Myocyte (in vitro differentiated cells): ENCODE measurements at regions not wholly inside any gene's neighbourhood (a gene's known extent, or its start where the extent isn't known, plus 50 kb on each side); places are given as distances from the start of the nearest gene placed in this dataset.
"Not testable (repeated sequence)": the region's sequence is repeated elsewhere in the genome, so short reads cannot be mapped to it uniquely, and the experiment has no call there.

Experiments used
- DNase-seq: peaks from one replicate; pipeline ENCODE4 v3.0.0-alpha.2; 2012; ENCODE audit warnings: low read depth

DNA sequence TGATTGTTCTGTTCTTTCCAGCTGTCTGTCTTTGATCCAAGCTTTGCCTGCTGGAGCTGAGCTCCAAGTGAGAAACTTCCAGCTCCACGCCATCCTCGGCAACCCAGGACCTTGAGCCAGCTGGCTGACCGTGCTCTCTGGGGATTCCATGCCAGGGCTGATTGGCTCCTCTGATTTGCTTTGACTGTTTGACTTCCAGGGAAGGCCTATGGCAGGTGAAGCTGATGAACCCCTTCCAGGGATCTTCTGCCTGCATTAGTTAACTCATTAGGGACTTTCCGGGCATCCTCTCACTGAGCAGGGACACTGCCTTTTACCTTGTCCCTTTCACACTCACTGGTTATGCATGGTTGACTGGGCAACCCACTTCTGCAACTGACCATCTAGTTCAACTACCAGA, 406.1 kb downstream of the RPS6KC1 start:
- peak; percentile 4 for DNase-seq

DNA sequence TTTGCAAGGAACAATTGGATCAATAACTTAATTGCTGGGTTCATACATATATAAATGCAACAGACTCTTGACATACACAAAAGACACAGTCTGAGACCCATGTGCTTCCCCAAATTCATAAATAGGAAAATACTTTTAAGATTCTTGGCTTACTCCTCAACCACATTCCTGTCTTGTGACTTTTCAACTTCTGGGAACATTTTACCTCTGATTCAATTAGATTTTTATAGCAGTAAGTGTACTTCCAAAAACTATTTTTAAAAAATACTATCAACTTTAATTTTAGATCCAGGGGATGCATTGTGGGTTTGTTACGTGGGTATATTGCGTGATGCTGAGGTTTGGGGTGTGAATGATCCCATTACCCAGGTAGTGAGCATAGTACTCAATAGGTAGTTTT, 406.7 kb downstream of the RPS6KC1 start:
- no peak for DNase-seq

DNA sequence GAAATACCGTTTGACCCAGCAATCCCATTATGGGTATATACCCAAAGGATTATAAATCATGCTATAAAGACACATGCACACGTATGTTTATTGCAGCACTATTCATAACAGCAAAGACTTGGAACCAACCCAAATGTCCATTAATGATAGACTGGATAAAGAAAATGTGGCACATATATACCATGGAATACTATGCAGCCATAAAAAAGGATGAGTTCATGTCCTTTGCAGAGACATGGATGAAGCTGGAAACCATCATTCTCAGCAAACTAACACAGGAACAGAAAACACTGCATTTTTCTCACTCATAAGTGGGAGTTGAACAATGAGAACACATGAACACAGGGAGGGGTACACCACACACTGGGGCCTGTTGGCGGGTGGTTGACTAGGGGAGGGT, 411.3 kb downstream of the RPS6KC1 start:
- DNase-seq, result not testable (repeated sequence)

GRCh38 chr1:213464786-213465460, 413.9 kb downstream of the RPS6KC1 start:
- DNase-seq, result no peak

DNA sequence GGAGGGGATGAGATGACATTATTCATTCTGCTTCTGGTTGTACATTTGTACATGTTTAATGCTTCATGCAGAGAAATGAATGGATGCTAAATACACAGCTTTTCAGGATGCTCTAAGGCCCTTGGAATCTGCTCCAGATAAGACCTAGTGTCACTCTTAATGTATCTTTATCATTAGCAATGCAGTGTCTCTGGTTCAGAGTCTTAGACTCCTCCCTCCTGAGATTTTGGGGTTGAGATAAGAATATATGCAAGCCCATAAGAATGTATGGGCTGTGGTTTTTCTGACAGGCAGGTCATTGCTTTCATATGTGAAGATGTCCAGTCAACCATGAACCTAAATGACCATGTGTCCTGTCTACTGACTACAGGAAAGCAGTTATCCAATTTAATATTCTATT, 415.5 kb downstream of the RPS6KC1 start:
- no peak for DNase-seq

DNA sequence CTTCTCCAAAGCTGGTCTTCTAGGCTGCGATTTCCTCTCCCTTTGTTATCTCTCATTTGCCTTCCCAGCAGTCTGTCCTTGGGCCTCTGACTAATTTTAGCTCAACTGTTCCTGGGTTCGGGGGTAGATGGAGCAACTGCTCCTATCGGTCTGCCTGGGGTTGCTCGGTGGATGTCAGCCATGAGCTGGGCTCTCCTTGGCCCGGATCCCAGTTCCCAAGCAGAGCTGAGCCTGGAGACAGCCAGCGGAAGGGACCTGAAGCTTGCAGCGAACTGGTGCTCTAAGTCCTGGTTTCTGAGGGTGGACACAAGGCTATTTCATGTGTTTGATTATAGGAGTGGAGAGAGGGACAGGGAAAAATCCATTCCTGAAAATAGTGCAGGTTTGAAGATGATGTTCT, 423.0 kb downstream of the RPS6KC1 start:
- DNase-seq, result peak; percentile 56

DNA sequence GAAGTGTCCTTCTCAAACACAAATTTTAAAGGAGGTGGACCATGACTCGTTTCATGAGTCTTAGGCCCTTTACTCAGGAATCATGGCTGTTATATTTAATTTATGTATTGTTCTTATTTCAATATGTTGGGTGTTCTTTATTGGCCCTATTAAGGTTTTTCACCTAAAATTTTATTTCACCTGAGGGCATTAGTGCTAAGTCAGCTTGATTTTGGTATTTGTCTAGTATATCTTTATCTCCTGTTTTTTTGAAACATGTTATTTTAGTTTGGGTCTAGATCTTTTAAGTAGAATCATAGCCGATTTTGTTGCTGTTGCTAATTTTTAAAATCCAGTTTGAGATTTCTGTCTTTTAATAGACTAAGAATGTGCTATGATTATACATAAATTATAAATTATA, 430.4 kb downstream of the RPS6KC1 start:
- DNase-seq, result no peak

DNA sequence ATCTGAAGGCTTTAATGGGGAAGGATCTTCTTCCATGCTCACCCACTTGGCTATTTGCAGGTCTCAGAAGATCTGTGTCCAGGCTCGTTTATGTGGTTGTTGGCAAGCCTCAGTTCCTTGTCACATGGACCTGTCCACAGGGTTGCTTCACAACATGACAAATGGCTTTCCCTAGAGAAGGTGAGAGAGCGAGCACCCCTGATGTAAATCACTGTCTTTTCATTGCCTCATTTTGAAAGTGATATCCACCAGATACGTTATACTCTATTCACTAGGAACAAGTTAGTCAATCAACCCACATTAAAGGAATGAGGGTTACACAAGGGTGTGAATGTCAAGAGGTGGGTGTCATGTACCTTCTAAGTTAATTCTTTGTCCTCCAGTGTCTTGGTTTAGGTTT, 433.3 kb downstream of the RPS6KC1 start:
- no peak for DNase-seq

- no peak for DNase-seq
Observed at GRCh38 chr1:213484758-213485157, 433.7 kb downstream of the RPS6KC1 start.

DNA sequence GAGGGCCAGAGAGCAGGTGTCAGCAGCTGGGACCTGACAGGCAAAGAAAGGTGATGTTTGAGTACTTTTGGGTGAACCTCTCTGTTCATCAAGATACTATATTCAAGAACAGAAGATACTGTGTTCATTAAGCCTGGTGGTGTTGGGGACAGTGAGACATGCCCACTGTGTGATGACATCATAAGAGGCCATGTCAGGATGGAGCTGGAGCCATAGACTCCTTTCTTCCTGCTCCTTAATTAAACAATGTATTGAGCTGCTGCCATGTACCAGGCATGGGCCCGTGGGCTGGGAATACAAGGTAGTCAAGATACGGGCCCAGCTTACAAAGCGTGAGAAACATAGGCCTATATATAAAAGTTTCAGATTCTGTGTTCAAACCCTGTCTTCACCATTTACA, 435.4 kb downstream of the RPS6KC1 start:
- no peak for DNase-seq

- DNase-seq, result no peak
Observed at GRCh38 chr1:213491468-213491867, 440.4 kb downstream of the RPS6KC1 start.

DNA sequence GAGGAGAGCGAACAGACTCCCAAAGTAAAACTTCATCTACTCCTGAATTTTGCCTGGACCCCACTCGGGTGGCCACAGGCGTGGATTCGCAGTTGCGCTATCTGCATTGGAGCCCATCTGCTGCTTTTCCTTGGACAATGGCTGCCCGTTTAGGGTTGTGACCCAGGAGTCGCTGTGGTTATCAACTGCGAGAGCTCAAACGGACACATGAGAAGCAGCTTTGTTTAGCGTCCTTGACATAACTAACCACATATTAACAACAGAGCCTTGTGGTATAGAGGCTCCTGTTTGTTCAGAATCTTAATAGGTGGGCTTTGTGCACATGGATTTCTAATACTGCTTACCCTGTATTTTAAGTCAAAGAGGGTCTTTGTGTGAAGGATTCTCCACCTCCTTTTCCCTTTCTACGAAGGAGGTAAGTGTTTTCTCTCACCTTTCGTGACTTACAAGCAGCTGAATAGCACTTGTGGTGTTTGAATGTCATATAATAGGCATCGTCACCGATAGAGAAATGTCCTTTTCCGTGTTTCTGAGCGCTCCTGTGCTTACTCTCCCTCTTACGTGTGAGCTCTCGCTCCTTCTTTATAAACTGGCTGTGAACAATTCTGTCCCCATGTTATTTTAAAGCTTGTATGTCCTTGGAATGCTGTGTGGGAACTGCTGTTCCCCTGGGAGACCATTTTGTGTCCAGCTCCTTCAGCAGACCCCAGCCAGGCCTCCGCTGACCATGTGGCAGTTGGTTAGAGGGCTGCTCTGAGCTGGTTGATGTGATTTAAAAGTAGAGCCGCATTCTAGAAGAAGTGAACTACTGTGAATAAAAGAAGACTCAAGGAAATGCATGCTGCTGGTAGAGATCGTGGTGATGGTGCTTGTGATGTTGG, 441.4 kb downstream of the RPS6KC1 start:
- no peak for DNase-seq

DNA sequence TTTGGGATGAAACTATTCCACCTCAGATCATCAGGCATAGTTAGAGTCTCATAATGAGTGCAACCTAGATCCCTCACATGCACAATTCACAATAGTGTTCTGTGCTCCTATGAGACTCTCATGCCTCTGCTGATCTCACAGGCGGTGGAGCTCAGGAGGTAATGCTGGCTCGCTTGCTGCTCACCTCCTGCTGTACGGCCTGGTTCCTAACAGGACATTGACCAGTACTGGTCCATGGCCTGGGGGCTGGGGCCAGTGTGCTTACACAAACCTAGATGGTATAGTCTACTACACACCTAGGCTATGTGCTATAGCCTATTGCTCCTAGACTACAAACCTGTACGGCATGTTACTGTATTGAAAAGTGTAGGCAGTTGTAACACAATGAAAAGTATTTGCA, 448.4 kb downstream of the RPS6KC1 start:
- no peak for DNase-seq

DNA sequence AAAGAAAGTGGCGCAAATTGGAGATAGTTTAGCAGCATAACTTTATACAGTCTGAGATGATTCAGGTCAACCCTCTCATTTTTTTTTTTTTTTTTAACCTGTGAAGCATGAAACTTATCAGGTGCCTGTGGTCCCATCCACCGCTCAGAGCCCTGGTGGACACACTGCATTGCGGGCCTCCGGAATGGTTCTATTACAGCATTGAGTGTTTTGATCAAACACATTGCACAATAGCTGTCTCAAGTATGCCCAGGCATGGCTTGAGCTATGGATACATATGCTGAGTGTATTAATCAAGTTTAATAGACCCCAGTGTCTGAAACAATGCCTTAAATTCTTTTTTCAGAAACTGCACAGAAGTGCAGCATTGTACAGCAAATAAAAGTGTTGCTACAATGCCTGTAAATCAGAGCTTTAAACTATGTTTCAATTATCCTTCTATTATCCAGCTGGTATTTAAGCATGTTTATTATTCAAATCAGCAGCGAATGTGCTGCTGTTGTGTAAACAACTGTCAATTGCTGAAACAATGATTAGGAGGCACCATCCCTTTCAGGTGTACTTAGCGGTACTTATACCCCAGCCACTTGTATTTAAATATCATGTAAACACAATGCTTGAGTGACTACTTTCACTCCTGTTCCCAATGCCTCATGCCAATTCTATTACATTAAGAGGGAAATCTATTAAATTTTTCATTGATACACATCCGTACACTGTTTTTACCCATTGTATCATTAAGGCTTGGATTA, 456.6 kb downstream of the RPS6KC1 start:
- no peak for DNase-seq

DNA sequence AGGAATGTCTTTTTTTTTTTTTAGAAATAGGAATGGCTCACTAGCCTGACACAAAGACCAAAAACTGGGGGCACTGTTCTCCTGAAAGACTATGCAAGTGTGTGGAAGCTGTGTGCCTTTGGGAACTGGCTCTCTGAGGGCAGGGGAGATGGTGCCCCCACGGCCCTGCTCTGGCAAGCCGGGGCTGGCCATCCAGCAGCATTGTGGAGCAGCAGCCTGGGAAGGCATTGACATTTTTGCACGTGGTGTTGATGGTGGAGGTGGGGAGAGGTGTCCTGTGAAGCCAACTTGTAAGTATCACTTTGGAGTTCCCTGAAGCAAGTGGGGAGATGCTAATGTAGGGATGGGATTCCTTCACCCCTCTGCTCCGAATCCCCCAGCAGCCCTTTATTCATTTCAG, 460.1 kb downstream of the RPS6KC1 start:
- DNase-seq, result no peak

- no peak for DNase-seq
Observed at GRCh38 chr1:213512316-213512715, 461.3 kb downstream of the RPS6KC1 start.

GRCh38 chr1:213513006-213513405, 462.0 kb downstream of the RPS6KC1 start:
- no peak for DNase-seq

DNA sequence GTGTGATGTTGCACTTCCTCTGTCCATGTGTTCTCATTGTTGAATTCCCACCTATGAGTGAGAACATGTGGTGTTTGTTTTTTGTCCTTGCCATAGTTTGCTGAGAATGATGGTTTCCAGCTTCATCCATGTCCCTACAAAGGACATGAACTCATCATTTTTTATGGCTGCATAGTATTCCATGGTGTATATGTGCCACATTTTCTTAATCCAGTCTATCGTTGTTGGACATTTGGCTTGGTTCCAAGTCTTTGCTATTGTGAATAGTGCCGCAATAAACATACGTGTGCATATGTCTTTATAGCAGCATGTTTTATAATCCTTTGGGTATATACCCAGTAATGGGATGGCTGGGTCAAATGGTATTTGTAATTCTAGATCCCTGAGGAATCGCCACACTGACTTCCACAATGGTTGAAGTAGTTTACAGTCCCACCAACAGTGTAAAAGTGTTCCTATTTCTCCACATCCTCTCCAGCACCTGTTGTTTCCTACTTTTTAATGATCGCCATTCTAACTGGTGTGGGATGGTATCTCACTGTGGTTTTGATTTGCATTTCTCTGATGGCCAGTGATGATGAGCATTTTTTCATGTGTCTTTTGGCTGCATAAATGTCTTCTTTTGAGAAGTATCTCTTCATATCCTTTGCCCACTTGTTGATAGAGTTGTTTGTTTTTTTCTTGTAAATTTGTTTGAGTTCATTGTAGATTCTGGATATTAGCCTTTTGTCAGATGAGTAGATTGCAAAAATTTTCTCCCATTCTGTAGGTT, 463.6 kb downstream of the RPS6KC1 start:
- not testable (repeated sequence) for DNase-seq

DNA sequence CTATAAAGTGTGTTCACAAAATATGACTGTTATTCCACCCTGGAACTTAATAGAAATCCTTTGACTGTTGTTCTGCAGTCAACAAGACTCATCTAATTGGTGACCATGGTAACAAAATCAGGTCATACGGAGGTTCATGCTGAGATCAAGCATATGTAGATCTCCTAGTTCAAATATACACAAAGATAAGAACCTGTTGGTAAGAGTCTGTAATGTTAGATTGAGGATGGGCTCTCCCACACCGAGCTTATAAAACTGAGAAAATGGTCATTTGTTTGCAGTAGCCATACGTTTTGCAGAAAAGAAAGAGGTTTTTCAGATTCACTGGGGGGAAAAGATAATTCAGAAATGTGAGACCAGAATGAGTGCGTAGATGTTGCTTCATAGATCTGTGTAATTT, 468.1 kb downstream of the RPS6KC1 start:
- no peak for DNase-seq

DNA sequence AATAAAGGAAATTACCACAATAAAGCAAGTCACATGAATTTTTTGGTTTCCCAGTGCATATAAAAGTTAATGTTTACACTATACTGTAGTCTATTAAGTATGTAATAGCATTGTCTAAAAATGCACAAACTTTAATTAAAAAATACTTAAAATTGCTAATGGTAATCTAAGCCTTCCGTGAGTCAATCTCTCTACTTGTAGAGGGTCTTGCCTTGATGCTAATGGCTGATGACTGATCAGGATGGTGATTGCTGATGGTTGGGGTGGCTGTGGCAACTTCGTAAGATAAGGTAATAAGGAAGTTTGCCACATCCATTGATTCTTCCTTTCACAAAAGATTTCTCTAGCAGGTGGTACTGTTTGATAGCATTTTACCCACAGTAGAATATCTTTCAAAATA, 466.6 kb upstream of the PROX1 start:
- no peak for DNase-seq

DNA sequence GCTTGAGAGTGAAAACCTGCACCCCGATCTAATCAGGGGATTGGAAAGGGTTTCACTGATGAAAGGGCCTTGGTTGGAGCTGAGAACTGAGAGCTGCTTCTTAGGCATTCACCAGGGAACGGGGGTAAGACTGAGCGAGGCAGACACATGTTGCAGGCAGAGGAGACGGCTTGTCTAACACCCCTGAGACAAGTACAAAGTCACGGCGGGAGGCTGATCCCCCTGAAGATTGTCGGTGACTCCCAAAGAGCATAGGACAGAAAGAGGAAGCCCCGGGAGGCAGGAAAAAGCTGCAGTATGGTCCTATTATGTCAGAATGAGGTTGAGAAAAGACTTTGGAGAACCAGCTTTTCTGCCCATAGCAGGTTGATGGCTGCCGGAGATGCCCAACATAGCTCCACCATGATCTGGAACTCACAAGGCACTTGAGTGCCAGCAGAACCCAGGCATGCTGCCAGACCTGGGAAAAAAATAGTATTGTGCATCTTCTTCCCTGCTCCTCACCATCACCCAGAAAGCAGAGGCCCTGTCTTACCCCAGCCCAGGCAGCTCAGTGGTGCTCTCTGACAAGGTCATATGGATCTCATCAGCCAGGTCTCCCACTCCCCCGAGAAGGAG, 463.9 kb upstream of the PROX1 start:
- DNase-seq, result no peak
